Epithelial cell of proximal tubule (primary cell): ENCODE measurements at regions not wholly inside any gene's neighbourhood (a gene's known extent, or its start where the extent isn't known, plus 50 kb on each side); places are given as distances from the start of the nearest gene placed in this dataset.
A peak's percentile ranks its signal among the peaks of the same experiment; 100 is the strongest.

ENCODE experiments used
- DNase-seq: peaks from one replicate; pipeline ENCODE4 v3.0.0-alpha.2; 2011; ENCODE audit warnings: low read depth
- H3K4me3 ChIP-seq: 2 replicates; pipeline ENCODE4 v1.5.1; 2011; ENCODE audit warnings: low read depth, mild to moderate bottlenecking, low read length
- TF ChIP-seq, protein P1 (sequence below): conservative IDR thresholded peaks from 2 replicates; pipeline ENCODE4 v1.5.1; 2012; ENCODE audit warnings: low read depth, mild to moderate bottlenecking, low read length

DNA sequence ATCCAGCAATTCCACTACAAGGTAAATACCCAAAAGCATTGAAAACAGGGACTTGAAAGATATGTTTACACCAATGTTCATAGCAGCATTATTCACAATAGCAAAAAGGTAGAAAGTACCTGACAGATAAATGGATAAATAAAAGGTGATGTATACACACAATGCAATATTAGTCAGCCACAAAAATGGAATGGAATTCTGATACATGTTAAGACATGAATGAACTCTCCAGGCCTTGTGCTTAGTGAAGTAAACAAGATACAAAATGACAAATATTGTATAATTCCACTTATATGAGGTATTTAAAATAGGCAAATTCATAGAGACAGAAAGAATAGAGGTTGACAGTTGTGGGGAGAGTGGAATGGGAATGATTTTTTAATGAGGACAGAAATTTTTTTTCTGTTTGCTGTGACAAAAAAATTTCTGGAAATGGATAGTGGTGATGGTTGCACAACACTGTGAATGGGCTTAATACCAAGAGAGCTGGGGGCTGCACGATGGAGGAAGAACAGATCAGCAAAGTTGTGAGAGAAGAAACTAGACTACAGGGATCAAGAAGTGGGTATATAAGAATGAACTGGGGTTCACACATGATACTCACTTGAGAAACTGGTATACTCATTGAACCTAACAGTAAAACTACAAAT is 137.2 kb downstream of the MZT1 start:
- no peak overlapping the region for H3K4me3 ChIP-seq
- TF ChIP-seq, protein P1, sequence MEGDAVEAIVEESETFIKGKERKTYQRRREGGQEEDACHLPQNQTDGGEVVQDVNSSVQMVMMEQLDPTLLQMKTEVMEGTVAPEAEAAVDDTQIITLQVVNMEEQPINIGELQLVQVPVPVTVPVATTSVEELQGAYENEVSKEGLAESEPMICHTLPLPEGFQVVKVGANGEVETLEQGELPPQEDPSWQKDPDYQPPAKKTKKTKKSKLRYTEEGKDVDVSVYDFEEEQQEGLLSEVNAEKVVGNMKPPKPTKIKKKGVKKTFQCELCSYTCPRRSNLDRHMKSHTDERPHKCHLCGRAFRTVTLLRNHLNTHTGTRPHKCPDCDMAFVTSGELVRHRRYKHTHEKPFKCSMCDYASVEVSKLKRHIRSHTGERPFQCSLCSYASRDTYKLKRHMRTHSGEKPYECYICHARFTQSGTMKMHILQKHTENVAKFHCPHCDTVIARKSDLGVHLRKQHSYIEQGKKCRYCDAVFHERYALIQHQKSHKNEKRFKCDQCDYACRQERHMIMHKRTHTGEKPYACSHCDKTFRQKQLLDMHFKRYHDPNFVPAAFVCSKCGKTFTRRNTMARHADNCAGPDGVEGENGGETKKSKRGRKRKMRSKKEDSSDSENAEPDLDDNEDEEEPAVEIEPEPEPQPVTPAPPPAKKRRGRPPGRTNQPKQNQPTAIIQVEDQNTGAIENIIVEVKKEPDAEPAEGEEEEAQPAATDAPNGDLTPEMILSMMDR, result no peak
- DNase-seq, result no peak

DNA sequence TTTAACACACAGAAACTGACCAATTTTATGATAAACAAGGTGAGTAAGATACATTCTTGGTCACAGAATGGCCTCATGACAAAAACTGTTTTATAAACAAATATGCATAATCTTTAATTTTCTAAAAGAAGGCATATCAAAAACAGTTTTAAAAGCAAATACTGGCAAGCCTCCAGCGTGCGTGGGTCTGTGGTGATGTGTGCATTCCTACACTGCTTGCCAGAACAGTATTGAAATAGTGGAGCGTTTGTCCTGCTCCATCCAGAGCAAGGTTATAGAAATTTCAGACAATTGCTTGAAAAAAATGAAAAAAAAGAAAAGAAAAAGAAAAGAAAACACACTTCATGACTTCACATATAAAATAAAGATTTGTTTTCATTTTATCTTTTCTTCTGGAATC is 140.9 kb downstream of the MZT1 start:
- no peak for DNase-seq
- no peak overlapping the region for H3K4me3 ChIP-seq
- TF ChIP-seq, protein P1, result no peak

DNA sequence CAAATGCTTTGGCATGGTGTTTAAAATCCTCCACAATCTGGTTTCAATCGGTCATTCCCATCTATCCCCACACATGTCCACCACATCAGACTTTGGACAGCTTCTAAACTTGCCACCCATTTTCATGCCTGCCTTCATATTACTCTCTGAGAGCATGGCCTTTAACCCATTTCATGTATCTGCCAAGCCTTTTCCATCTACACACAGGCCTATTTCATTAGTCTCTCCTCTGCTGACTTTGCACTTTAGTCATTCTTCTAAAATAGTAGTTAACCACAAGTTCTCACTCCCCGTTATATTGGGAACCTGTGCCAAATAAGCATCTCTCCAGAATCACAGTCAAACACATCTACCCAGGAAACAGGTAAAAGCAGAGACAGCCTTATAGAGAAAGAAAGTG is 142.2 kb downstream of the MZT1 start:
- DNase-seq, result no peak
- H3K4me3 ChIP-seq, result no peak overlapping the region
- TF ChIP-seq, protein P1, result no peak

DNA sequence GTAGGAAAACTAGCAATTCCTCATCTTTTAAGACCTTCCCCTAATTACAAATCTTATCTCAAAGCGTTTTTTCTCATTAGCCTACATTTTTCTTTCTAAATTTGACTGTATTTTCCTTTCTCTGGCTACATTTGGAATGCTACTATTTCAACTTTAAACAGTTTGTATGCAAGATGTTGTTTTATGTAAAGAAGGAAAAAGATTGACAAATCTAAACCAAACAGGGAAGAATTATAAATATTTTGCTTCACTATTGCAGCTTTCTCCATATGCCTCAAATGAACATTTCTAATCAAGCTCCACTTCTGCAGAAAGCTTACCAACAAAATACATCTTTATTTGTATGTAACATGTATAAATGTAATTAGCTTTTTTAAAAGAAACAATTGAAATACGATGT is 156.2 kb downstream of the MZT1 start:
- TF ChIP-seq, protein P1, result no peak
- DNase-seq, result no peak
- no peak overlapping the region for H3K4me3 ChIP-seq

DNA sequence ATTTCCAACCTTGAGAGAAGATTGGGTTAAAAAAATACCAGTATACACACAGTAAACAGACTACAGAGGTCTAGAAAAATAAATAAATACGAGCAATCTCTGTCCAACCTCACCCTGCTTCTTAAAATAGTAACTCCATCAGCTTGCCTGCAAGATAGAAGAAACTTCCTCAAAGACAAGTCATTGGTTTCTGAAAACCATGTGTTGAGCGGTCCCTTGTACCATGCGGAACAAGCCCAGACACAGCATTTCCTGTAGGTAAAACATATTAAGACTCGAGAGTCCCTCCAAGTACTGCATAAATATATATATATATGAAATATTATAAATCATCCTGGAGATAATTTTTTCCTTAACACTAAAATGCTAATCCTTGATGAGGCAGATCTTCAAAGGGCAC is 157.4 kb downstream of the MZT1 start:
- TF ChIP-seq, protein P1, result no peak
- H3K4me3 ChIP-seq, result no peak overlapping the region
- DNase-seq, result no peak

DNA sequence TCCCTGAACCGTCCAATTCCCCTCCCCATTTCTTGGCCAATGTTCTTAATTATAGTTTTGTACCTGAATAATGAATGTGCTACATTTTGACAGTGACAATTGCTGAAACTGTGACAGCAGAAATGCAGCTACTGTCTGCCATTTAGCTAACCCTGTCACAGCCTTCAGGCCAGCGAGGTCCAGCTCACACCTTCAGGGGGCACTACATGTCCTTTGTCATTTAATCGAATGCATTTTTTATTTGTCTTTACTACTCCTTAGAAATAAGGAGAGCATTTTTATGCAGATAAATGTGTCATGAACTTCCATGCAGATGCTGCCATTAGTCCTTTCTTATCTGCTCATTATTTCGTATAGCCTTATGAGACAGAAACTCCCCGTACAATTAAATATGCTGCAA is 159.9 kb downstream of the MZT1 start:
- TF ChIP-seq, protein P1, result peak; percentile 14

DNA sequence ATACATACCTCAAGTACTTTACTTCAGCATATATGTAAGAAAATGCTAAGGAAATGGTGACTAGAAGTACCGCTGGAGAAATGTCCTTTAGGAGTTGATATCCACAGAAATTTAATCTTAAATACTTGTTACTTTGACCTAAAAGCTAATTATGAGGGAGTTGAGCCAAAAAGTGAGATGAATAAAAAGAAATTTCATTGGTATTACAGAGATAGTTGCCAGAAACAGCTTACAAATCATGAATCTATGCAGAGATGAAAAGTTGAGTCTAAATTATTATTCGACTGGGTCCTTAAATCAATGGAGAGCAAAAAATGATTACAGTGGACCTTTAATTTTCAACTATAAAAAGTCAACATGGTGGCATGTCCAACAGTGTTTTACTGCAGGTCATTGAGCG is 160.9 kb downstream of the MZT1 start:
- no peak overlapping the region for H3K4me3 ChIP-seq
- DNase-seq, result no peak
- TF ChIP-seq, protein P1, result no peak

More for the DNA sequence above, 159.9 kb downstream of the MZT1 start:
- no peak overlapping the region for H3K4me3 ChIP-seq
- DNase-seq, result no peak
